GM06990 (cell line): ENCODE measurements at regions not wholly inside any gene's neighbourhood (a gene's known extent, or its start where the extent isn't known, plus 50 kb on each side); places are given as distances from the start of the nearest gene placed in this dataset.

Source experiments
- DNase-seq: peaks from one replicate; pipeline ENCODE4 v3.0.0-alpha.2; 2011; ENCODE audit not compliant: insufficient read length; ENCODE audit errors: extremely low read depth
- H3K27me3 ChIP-seq: replicated peaks from 2 replicates; pipeline ENCODE4 v1.6.0; 2011; ENCODE audit warnings: low read length; ENCODE audit not compliant: control insufficient read depth, insufficient read depth
- H3K36me3 ChIP-seq: 2 replicates; pipeline ENCODE4 v1.5.1; 2011; ENCODE audit warnings: low read length; ENCODE audit not compliant: control insufficient read depth, insufficient read depth
- H3K4me3 ChIP-seq: replicated peaks from 2 replicates; pipeline ENCODE4 v1.5.1; 2011; ENCODE audit warnings: low read depth, mild to moderate bottlenecking, control low read depth, low read length
- TF ChIP-seq, protein P1 (sequence below): IDR thresholded peaks from 2 replicates; pipeline ENCODE4 v1.5.1; 2011; ENCODE audit warnings: low read length, control low read depth, mild to moderate bottlenecking, inconsistent platforms; ENCODE audit not compliant: insufficient read depth, poor library complexity, severe bottlenecking

DNA sequence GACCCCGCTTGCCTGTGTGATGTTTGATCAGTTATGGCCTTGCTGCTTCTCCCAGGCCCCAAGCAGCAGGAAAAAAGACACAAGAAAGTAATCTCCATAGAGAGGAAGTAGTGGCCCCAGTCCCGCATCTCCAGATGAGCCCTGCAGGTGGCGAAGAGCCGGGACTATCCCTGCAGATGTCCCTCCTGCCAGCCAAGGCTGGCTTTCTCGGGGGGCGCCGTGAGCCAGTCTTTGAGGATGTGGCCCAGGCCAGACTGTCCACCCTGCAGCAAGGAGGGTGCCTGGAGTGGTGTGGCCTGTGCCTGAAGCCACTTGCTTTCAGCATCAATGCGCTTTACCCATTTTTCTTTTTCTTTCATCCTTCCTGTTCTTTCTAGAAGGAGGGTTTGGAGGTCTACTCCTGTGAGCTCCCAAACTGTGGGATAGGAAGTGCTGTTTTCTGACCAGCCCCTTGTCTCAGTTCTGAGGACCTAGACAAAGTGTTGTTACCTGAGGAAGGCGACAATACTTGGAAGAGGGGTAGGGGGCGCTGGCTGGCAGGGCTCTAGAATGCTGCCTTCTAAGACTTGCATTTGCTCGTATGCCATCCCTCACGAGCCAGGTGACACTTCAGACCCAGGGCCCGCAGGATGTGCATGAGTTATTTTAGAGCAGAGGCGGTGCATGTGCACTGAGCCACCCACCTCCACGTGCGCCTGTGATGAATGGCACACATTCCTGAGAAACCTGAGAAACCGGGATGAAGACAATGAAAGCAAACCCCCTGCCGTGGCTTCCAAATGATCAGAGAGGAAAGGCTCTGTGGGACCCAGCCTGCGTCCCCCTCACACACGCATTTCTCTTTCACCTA lies 255.8 kb downstream of the FBXO15 start:
- no peak overlapping the region for H3K4me3 ChIP-seq
- TF ChIP-seq, protein P1, sequence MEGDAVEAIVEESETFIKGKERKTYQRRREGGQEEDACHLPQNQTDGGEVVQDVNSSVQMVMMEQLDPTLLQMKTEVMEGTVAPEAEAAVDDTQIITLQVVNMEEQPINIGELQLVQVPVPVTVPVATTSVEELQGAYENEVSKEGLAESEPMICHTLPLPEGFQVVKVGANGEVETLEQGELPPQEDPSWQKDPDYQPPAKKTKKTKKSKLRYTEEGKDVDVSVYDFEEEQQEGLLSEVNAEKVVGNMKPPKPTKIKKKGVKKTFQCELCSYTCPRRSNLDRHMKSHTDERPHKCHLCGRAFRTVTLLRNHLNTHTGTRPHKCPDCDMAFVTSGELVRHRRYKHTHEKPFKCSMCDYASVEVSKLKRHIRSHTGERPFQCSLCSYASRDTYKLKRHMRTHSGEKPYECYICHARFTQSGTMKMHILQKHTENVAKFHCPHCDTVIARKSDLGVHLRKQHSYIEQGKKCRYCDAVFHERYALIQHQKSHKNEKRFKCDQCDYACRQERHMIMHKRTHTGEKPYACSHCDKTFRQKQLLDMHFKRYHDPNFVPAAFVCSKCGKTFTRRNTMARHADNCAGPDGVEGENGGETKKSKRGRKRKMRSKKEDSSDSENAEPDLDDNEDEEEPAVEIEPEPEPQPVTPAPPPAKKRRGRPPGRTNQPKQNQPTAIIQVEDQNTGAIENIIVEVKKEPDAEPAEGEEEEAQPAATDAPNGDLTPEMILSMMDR: no peak
- H3K27me3 ChIP-seq: no peaks in the 10 kb centered on the region
- no peaks in the 10 kb centered on the region for H3K36me3 ChIP-seq
- DNase-seq: no peak

DNA sequence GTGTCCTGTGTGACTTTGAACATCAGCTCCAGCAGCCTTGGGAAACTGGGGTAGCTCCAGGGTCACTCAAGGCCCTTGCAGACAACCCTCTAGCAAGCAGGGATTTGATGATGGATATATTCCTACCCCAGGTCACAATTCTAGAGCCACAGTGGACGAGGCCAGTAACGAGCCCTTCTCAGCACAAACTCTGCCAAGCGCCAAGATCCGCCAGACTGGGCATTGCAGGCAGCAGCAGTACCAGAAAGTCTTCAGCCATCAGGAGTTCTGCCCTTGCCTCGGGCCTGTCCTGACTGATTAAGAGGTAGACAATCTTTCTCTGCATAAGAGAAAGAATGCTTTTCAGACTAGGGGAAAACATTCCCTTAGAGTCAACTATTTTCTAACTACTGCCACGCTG lies 259.1 kb downstream of the FBXO15 start:
- no peaks in the 10 kb centered on the region for H3K27me3 ChIP-seq
- no peak overlapping the region for H3K4me3 ChIP-seq
- DNase-seq: no peak
- no peaks in the 10 kb centered on the region for H3K36me3 ChIP-seq
- TF ChIP-seq, protein P1: no peak

DNA sequence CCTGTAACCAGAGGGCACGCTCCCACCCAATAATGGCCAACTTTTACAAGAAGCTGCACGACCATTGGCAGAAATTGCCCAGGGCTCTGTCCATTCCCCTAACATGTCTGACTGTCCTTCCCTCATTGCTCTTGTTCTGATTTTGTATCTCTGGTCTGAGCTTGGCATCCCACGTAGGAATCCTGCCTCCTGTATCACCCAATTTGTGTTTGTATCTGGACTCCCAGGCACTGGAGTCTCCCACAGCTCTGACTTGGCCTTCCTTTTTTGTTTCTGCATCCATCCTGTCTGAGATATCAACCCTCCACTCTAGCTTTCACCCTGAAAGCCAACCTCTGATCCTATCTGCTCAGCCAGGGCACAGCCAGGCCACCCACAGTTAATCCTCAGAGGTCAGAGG lies 259.8 kb downstream of the FBXO15 start:
- no peak for DNase-seq
- H3K36me3 ChIP-seq: no peaks in the 10 kb centered on the region
- TF ChIP-seq, protein P1: no peak
- H3K4me3 ChIP-seq: no peak overlapping the region
- H3K27me3 ChIP-seq: no peaks in the 10 kb centered on the region

DNA sequence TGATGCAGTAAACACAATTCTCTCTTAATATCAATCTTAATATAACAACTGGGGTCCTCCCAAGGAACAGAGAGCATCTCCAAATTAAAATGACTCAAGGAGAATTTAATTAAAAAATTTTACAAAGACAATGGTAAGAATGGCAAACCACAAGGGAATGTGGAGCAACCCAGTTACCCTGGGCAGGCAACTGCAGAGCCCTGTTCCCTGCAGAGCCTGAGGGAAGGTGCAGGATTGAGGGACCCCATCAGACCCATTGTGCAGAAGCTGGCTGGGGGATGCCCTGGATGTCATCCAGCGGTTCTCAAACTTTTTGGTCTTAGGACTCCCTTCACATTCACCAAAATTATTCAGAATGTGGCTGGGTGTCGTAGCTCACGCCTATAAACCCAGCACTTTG lies 262.8 kb downstream of the FBXO15 start:
- H3K27me3 ChIP-seq: no peaks in the 10 kb centered on the region

DNA sequence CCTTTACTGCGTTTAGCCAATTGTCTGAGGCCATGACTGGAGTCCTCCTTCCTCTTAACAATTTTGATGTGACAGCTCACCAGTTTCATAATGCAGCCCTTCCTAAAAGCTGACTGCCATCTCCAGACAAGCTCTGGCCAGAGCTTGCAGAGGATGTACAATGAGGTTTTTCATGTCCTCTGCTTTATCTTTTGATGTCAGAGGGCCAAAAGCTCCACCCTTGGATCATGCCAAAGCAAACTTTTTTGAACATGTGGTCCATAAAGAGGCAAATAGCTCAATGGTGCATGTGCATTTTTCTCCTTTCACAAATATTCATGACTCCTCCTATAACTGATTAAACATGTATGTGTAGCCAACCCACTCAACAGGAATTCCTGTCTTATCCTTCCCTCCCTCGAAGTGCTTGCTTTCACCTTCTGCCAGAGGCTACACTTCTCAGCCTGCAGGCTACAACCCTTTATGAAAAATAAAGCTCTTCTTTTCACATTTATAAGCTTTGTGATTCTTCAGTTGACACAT lies 266.2 kb downstream of the FBXO15 start:
- Histone ChIP-seq H3K27me3 (no peaks in the 10 kb centered on the region), H3K4me3 (no peak overlapping the region), H3K36me3 (no peaks in the 10 kb centered on the region)
- no peak for DNase-seq
- TF ChIP-seq, protein P1: no peak

More for the DNA sequence above, 262.8 kb downstream of the FBXO15 start:
- no peak for DNase-seq
- H3K4me3 ChIP-seq: no peak overlapping the region
- H3K36me3 ChIP-seq: no peaks in the 10 kb centered on the region
- TF ChIP-seq, protein P1: no peak
